ENCODE measurements at regions not wholly inside any gene's neighbourhood (a gene's known extent, or its start where the extent isn't known, plus 50 kb on each side); places are given as distances from the start of the nearest gene placed in this dataset.
"Not testable (repeated sequence)": the region's sequence is repeated elsewhere in the genome, so short reads cannot be mapped to it uniquely, and the experiment has no call there.

DNA sequence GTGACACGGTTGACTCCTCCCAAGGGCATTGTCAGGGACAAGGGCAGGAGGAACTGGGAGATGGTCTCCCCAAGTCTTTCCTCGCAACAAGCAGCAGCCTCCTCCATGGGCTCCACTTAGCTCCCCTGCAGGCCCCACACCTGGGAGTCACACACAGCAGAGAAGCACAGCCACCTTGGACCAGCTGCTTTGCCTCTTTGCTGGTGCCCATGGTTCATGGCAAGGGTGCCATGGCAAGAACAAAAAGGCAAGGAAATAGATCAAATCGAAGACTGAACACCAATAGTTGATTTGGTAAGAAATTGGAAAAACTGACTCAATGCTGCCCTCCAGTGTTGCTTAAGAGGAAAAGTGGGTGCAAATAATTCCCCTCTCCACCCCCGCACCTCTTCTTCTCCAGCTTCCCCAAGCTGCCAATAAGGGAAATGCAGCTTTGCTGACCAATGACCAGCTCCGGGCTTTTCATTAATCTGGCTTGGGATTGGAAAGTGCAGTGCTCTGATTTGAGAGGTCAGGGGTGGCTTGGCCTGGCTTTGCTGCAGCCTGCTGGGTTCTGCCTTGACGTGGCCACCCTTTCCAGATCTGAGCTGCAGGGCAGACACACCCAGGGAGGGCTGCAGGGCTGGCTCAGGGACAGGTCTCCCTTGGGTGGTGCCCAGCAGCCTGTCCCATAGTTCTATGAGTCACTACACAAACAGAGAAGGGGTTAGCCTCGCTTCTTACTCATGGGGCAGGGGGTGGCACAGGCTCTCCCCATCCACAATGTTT lies 162.0 kb downstream of the KLF13 start:
- DNase-seq, result peak; percentile 86

DNA sequence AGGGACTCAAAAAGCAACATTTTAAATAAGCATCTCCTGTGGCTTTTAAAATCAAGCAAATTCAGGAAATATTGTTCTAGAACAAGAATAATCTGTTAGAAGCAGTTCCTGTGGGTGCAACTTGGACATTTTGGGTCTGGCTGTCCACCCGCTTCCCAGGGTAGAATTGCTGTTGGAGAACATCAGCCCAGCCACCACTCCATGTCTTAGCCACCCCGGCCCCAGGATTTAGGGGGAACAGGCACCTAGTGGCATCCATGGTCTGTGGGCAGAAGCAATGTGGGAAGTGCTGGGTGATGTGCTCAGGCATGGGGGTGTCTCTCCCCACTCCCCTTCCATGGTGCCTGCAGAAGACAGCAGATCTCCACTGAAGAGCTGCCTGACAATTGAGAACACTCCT lies 162.6 kb downstream of the KLF13 start:
- no peak for DNase-seq

DNA sequence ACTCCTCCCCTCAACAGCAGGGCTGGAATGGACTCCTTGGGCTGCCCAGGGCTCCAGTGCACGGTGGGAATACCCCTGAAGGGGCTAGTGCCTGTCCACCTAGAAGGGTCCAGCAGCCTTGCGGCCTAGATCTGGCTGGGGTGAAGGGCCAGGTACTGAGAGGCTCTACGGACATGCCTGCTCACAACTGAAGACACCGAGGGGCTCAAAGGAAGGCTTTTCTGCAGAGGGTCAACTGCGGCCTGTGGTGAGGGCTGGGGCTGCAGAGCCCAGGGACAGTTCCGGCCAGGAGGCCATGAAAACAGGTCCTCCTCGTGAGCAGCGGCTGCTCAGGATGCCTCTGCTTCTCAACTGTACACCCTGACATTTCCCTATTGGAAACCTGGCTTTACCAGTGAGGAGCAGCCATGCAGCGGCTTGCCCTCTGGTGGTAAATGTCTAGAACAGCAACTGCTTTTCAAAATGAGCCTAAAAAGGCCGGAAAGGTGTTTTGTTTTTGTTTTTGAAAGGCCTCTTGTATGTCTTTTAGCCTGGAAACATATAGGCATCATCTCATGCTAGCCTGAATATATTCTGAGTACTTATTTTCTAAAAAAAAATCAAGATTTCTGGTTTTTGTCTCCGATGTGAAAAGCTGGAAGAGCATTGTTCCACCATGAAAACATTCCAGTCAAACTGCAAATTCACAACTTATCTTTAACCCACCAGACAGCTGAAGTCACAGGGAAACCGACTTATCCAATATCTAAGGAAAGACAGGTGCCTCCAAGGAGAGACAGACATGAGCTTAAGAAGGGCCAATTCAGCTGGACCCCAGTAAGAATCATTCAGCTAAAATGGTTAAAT lies 163.4 kb downstream of the KLF13 start:
- peak; percentile 58 for DNase-seq

DNA sequence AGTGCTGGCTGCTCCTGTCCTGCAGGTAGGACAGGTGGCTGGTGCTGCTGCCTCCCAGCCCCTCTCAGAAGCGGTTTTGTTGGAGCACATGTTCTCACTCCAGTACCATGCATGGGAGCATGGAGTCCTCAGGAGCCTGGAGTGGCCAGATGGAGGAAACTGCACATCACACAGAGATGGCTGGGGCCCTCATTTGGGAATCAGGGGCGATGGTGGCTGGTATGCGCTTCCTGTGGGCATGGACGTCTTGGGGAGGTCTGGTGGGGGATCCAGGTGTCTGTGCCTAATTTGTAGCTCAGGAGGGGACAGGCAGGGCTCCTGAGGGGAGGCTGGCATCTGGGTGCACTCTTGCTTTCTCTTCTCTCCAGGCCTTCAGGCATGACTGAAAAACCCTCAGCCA lies 168.2 kb downstream of the KLF13 start:
- DNase-seq, result no peak

DNA sequence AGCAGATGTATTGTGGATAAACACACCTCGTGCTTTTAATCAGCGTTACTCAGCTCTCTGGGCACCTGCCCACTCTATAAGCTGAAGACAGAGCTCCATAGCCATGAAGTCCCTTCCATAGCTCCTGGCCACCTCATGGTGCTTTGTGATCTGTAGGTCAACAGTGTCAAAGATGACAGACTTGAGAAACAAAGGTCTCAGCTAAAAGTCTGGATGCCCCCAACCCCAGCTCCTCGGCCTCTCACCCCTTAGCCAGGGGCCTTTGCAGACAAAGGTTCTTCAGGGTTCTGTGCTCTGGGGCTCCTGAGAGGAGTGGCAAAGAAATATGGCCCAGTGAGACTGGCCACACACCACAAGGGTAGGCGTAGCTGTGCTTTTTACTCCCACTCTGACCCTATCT lies 168.6 kb downstream of the KLF13 start:
- DNase-seq, result no peak

DNA sequence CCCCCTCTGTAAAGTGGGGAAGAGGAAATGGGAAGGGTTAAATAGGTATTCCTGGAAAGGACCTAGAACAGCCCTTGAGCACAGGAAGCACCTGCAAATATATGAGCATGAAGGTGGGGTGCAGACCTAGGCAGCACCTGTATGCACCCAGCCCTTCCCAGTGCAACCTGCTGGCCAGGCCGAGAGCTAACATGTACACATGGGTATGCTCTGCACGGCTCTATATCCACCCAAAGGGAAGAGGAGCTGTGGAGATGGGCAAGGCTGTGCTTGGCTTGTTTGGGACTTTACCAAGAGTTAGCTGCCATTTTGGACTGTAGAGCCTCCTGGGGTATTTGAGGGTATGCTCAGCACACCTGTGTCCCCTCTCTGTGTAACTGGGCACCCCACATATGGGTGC lies 171.2 kb downstream of the KLF13 start:
- DNase-seq, result no peak

DNA sequence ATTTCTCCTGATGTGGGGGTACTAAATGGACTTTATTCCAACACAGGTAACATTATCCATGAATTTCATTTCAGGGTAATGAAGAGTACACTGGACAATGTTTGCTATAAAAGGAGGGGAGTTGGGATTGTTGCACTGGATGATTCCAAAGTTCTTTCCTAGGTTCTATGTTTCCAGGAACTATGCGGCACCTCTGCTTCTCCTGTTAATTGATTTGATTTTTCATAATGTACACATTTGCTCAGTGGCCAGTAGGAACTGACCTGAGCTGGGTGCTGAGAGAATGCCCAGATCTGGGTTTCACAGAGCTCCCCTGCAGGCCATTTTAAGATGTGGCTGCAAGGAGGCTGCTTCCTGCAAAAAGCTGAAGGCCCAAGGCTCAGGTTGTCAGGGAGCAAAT lies 171.7 kb downstream of the KLF13 start:
- DNase-seq, result no peak

DNA sequence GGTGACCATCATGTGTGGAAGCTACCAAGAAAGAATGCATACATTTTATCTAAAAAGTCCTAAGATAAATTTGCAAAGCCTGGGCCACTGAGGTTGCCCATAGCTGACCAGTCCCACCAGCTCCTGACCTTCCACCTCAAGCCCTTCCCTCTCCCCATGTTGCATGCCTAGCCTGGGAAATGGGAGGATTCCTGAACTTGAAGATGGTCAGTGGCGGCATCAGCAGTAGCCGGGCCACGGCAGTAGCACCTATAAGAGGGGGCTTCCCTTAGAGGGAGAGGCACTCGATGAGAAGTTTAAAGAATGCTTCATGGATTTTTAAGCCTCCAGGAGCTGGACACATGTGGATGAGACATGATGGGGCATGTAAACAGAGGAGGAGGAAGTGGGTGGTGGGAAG lies 172.1 kb downstream of the KLF13 start:
- no peak for DNase-seq

DNA sequence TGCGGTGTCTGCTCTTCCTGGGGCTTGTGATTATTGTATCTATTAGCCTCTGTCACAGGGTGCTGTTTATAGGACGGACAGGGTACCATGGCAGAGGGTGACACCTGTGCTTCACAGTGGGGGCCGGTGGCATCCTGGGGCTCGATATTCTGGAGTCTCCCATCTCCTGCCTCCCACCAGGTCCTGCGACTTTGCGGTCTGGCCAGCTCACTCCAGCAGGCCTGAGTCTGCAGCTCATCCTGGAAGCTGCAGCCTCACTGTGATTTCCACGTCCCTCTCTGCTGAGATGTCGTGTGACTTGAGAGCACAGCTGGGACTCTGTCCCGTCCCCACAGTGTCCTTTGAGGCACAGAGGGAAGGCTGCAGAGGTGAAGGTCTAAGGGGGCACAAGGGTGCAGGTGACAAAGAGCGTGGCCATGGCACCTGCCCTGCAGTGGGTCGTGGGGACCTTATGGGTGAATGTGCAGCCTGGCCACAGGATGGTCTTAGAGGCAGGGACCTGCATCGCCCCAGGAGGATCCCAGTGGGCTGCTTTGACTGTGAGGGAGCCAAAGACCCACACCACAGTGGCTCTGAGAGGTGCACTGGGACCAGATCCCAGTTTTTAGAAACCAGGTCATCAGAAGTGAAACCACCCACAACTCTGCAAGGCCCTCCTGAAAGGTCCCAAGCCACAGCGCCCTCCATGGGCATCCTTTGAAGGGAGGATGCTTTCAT lies 172.8 kb downstream of the KLF13 start:
- DNase-seq, result no peak

DNA sequence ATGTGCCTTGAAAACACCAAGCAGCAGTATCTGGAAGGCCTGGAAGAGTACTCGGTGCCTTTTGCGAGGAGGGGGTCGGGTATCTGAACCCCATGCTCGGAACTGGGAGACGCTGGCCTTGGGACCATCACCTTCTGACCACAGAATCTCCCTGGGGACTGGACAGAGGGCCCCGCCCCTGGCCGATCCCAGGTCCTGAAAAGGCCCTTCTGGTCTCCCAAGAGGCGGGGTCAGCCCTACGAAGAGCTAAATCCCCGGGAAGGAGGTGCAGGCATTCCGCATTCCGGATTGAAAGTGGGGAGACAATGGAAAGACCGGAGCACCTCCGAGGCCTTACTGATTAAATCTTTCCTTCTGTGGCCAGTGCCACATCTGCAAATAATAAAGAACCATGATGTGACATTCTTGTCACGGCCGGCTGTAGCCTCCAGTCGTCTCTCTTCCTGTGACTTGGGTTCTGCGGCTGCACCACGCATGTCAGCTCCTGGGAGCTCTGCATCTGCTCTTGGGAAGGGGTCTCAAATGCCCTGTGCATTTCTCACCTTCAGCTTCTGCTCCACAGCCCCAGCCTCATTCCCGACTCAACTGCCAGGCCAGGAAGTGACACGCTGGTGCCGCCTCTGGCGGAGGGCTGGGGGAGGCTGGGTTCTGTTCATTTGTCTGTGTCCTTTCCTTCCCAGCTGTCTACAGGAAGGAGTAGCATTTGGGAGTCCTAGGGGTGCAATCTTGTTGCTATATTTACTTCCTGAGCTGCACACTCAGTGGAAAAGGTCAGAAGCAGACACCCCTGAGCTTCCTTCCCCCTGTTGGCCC lies 173.5 kb downstream of the KLF13 start:
- DNase-seq, result no peak

DNA sequence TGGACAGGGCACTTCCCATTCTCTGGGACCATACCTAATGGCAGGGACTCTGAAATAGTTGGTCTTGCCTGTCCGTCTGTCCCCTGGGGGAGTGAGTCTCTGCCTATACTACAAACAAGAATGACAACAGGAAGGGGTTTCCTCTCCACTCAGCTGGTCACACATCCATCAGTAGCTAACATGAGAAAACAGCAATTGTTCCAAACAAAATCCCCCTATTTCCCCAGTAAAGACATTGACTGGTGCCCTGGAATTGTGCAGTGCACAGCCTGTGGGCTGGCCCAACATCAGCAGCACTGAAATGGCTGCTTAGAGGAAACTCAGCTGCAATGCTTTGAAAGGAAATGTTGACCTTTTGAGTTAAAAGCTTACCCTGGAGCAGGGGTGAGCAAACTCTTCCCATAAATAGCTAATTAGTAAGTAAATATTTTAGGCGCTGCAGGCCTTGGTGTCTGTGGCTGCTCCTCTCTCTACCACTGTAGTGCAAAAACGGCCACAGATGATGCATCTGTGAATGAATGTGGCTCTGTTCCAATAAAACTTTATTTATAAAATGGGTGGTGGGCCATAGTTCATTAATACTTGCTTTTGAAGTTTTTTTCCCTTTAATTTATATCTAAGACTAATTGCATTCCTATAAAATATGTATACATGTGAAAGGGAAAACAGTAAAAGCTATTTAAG lies 174.3 kb downstream of the KLF13 start:
- DNase-seq, result no peak

DNA sequence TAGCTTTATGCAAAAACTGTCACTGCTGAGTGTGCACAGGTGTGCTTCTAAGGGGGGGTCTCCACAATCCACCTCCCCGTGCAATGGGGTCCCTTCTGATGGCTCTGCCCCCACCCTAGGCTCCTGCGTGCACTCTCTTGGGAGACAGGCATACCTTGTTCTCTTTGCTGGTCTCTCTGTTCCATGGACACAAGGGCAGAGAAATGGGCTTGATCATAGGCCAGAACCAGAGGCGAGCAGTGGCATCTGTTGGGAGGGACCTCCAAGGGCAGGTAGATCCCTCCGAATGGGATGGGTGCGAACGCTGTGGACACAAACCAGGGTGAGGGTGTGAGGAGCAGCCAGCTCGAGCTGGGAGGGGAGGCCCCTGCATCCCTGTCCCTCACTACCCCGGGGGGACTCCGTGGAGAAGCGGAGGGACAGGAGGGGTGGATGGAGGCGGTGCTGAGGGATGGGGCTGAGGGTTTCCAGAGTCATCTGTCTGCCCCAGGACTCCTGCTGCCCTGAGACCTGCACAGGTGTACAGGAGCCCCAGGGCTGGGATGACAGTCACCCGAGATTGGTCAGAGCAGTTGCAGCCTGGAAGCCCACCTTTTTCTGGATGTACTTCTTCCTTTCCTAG lies 175.0 kb downstream of the KLF13 start:
- no peak for DNase-seq

DNA sequence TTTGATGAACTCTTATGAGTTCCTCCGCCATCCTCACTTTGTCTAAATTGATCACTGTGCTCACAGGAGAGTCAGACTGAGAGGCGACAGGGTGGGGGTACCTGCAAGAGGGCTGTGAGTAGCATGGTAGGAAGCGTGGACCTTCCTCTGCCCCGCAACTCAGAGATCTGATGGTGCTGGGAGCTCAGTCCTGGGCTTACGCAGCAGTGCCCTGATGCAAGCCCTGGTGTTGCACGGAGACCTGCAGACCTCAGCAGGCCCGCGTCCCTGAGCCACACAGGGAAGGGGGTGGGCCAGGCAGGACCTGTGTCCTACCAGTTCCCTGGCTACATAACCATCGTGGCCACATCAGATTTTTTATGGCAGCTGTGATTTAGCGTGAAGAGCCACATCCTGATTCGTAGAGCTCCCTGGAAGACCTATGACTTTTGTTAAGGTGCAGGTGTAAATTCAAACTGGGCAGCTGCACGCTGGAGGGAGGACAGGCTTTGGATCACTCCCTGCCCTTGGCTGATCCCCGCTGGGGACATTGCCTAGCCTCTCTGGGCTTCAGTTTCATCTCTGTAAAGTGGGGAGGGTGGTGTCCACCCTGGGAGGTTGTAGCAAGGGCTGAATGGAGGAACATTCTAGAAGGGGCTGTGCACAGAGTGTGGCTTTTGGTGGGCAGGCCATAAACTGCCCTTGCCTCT lies 176.1 kb downstream of the KLF13 start:
- no peak for DNase-seq

DNA sequence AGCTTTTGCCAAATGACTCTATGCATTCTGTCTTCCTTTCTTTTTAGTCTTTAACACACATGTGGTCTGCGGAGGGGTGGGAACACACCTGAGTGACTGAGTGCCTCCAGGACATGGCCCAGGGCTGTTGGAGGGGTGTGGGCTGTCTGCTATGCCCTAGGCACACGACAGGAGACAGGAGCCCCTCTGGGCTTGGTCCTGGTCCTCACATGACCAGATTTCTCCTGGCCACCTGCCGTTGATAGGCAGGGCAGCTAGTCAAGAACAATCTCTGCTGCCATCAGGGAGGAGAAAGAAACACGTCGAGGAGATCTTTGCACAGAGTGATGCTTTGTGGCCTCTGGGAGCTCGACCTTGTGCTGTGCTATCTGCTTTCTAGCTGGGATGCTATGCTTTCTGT lies 176.6 kb downstream of the KLF13 start:
- DNase-seq, result no peak

DNA sequence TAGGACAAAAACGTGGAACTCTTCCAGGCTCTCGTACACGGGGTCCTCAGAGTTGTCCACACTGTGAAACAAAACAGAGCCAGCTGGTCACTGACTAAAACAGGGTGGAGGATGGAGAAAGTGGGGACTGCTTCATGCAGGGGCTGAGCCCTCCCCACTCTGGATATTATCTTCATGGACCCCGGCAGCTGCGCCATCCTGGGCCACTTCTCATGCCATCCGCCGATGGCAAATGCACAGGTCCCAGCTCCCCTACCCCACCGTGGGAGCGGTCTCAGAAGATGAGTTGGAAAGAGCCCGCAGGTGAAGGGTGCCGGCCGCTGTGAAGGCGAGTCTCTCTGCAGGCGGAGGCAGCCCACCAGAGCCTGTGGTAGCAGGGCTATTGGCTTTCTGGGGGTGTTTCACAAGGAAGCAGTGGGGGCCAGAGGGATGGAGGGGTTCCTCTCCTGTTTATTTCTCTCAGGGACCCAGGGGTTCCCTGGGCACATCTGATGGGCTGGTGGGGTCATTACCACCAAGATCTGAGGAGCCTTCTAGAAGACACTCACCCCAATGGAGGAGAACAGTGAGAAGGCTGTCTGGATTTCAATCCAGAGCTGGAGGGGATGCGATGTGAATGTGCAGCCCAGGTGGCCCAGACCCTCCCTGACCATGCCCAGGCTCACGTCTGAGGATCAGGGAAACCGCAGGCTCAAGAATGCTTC lies 177.3 kb downstream of the KLF13 start:
- DNase-seq, result no peak

DNA sequence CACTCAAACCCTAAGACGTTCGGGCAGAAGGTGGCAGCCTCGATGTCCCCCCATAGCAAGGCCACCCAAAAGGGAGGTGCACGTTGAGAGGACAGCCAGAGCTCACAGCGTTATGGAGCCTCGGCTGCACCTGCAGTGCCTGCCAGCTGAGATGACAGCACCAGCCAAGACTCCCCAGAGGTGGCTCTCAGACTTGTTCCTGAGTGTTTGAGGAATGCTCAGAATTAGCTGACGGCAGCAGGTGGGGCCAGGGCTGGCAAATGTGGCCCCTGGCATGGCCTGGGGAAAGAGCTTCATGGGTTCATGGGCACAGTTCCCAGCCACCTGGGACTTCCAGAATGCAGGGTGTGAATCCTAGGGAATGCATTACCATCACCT lies 177.8 kb downstream of the KLF13 start:
- DNase-seq, result no peak

DNA sequence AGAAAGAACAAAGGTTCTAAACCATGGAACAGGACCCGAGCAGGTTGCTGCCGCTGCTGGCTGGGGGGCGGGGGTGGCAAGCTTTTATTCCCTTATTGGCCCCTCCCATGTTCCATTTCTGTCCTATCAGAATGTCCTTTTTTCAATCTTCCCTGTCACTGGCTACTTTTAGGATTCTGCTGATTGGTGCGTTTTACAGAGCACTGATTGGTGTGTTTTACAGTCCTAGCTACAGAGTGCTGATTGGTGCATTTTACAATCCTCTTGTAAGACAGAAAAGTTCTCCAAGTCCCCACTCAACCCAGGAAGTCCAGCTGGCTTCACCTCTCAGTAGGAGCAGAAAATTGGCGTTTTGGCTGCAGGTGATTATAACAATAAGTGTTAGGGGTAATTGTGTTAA lies 180.9 kb downstream of the KLF13 start:
- not testable (repeated sequence) for DNase-seq

DNA sequence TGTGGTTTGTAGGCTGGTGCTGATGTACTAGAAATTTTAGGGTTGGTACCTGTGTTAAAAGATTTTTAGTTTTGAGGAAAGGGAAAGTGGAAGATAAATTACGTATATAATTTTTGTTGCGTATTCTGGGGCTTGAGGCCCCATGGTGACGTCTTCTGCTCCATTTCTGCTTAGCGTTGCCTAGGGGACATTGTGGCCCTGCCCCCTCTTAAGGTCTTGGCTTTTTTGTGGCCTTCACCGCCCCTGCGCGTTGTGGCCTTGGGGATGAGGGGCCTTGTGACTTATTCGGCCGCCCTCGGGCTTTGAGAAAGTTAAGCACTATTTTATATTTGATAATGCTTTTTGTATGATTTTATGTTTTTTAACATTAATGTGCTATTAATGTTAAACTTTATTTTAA lies 182.0 kb downstream of the KLF13 start:
- DNase-seq, result no peak

DNA sequence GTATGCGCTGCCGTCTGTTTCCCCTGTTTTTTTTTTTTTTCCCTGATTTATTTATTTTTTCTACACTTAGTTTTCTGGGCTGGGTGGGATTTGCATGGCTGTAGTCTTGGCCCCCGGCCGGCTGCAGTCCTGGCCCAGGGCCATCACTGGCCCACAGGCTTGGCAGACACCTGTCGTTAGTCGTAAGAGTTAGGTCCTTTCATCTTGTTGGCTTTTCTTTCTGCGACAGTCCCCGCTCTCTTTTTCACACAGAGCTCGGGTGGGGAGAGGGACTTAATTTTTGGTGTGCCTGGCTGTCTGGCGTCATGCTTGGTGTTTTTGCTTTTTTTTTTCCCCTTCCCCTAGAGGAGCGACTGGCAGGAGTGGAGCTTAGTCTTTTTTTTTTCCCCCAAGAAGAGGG lies 183.4 kb downstream of the KLF13 start:
- DNase-seq, result no peak

DNA sequence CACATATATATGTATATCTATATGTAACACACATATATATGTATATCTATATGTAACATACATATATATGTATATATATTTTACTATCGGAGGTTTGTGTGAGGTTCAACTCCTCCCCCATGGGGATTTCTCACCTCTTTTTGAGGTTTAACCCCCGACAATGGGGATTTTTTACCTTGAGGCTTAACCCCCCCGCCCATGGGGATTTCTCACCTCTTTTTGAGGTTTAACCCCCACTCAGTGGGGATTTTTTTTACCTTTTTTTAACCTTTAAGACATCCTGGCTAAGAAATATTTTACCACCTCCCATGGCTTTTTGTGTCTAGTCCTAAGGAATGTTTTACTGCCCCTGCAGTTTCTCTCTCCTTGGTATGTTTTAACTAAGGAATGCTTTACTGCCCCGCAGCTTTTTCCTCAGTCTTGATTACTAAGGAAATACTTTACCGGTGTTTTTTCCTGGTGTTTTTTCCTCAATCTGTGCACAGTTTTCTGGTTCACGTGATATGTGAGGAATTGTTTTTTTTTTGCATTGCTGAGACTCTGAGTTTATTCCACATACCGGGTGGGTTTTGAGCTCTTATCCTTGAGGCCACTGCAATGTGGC lies 185.2 kb downstream of the KLF13 start:
- no peak for DNase-seq
